HT-29 (cell line): ENCODE measurements at regions not wholly inside any gene's neighbourhood (a gene's known extent, or its start where the extent isn't known, plus 50 kb on each side); places are given as distances from the start of the nearest gene placed in this dataset.

Experiments used
- DNase-seq: peaks from one replicate; pipeline ENCODE4 v3.0.0-alpha.2; 2015; ENCODE audit warnings: low spot score

DNA sequence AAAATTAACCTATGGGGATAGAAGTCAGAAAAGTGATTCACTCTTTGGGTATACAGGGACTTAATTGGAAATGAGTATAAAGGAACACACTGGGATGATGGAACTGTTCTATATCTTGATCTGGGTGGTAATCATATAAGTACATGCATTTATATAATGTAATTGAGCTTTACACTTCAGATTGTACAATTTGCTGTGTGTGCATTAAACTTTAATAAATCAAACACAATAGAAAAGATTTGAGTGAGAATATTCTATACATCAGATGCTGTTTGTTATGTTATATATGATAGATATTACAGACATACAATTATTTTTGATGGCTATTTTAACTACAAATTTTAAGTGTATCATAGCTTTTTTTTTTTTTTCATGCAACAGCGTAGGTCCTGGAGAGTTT lies 860.2 kb upstream of the ARPP21 start:
- no peak for DNase-seq

DNA sequence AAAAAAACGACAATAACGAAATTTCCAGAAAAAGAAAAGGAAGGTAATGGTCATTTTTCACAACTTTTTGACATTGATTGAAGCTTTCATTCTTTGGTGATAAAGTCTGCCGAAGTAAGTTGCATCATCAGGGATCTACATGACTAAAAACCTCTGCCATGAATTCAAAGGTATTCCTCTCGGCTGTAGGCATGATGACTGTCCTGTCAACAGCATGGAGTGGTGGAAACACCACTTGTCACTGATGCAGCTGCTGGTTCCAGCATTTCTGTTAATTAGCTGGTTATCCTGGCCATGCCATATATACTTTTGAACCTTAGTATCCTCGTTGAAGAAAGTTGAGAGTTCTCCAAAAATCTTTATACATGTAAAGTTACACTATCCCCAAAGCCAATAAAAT lies 859.0 kb upstream of the ARPP21 start:
- DNase-seq = no peak

GRCh38 chr3:34780973-34781372 lies 858.4 kb upstream of the ARPP21 start:
- no peak for DNase-seq

- no peak for DNase-seq
Observed at GRCh38 chr3:34782871-34783270, 856.5 kb upstream of the ARPP21 start.

DNA sequence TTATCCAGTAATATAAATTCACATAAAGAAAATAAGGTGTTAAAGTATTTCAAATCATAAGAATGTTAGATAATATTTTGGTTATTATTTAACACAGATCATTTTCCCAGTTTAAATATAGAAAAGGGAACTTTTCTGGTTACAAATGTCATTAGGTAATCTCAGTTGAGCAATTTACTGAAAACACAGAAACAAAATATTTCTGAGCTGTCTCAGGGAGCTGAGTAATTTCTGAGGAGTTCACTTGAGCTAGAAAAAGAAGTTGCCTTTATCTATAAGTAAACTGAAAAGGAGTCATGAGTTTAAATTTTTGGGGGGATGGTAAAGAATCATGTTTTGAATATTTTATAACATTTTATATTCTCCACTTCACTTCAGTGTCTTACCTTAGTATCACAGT lies 855.4 kb upstream of the ARPP21 start:
- no peak for DNase-seq

DNA sequence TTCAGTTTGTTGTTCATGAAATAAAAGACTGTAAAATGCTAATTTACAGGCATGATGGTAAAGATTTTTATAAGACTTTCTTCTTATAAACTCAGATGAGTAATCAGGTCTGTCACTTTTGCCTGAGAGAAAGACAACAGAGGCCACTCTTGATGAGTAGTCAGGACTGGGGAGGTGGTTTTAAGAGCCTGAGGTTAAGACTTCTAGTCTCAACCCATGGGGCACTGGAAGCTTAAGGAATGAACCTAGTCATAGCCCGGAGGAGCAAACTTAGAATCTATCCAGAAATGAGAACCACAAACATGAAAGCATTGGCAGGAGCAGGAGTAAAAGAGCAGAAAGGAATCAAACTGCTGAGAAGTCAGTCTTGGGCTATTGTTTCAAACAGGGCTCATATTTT lies 846.3 kb upstream of the ARPP21 start:
- no peak for DNase-seq

DNA sequence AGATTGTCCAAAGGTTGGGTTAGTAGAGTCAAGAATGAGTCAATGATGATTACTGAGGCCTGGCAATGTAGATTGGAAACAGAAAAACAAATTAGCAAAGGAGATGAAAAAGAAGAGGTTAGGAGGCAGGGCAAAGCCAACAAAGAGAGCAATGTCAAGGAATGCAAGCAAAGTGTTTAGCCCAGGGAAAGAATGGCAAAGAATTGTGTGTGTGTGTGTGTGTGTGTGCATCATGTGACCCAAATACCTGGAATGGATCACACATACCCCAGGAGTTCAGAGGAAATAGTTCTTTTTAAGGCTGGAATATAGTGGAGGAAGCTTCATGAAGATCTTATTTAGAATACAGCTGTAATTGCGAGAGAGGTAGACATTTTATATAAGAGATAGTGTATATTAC lies 831.7 kb upstream of the ARPP21 start:
- no peak for DNase-seq

DNA sequence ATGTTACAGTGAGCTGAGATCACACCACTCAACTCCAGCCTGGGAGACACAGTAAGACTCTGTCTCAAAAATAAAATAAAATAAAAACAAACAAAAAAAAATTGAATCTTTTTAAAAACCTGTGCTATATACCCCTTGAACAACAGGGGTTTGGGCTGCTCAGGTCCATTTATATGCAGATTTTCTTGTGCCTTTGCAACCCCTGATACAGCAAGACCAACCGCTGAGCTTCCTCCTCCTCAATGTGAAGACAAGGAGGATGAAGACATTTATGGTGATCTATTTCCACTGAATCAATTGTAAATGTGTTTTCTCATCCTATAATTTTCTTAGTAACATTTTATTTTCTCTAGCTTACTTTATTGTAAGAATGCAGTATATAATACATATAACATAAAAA lies 831.0 kb upstream of the ARPP21 start:
- DNase-seq = no peak

GRCh38 chr3:34828847-34829246 lies 810.5 kb upstream of the ARPP21 start:
- DNase-seq = no peak

- no peak for DNase-seq
Observed at GRCh38 chr3:34832865-34833508, 806.3 kb upstream of the ARPP21 start.

- DNase-seq = no peak
Observed at GRCh38 chr3:34837848-34838741, 801.2 kb upstream of the ARPP21 start.

- DNase-seq = no peak
Observed at GRCh38 chr3:34842706-34843480, 796.4 kb upstream of the ARPP21 start.

DNA sequence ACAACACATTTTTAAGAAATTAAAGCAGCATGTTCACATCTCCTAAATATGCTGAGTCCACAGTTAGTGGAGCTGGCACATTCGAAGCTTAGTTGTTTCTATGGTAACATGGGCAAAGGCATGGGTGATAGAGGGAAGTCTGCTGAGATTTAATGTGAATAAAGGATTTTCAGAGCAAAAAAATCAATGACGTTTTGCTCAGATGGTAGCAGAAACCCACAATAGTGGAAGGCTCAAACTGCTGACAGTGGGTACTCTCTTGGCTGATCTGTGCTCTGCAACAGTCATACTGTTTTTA lies 795.1 kb upstream of the ARPP21 start:
- no peak for DNase-seq

- DNase-seq = no peak
Observed at GRCh38 chr3:34851137-34851536, 788.2 kb upstream of the ARPP21 start.

DNA sequence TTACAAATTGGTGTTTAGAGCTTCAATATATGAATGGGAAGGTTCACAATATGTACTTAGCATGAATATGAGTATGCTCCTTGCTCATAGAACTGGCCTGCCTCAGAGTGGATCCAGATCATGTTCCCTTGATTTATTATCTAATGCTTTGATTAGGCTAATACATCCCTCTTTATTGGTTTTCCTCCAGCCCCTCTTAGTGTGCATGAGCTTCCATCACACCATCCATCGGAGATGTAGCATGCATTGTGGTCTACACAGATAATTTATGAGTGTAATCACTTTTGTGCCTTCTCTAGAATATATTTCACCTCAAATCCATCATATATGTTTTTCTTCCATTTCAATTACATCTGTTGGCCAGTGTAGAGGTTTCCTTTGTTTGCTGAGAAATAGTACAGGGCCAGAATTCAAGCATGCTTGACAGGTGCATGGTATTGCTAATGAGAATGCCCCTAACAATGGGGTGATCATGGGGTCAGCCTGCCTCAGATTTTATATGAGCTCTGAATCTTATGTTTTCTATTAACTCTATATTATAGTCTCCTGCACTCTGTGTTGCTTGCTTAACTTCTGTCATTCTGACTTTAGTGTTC lies 786.4 kb upstream of the ARPP21 start:
- no peak for DNase-seq

DNA sequence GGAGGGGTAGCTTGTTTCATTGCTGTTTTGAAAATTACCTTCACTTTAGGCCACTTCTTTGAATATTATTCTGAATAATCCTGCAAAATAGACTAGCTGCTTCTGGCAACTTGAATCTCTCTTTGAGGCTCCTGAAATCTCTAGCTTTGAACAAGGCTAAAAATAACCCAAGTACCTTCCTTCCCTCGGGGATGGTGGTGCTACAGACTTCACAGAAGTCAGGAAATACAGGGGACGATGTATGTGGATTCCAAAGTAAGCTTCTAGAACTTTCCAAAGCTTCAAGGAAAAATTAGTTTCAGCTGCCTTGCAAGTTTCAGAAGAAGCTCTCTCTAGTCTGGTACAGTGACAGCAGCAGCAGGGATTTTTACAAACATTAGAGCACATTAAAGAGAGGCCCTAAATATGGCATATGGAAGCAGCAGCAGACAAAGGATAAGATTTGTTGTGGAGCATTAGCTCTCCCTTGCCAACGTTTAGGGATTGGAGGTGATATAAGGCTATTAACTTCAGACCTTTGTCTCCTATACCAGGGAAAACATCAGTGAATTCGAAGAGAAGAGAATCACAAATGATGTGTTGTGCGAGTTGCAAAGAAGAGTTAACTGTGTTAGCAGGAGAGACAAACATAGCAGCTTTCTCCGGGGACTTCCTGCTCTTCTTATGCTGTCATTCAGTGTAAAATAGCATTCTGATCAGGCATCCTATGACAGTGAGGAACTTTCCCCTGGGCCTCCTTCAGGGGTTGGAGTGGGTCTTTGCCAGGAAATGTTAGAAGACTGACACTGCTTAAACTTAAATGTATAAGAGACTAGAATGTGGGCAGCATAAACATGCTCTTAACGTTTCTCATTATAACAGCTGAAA lies 783.0 kb upstream of the ARPP21 start:
- no peak for DNase-seq

DNA sequence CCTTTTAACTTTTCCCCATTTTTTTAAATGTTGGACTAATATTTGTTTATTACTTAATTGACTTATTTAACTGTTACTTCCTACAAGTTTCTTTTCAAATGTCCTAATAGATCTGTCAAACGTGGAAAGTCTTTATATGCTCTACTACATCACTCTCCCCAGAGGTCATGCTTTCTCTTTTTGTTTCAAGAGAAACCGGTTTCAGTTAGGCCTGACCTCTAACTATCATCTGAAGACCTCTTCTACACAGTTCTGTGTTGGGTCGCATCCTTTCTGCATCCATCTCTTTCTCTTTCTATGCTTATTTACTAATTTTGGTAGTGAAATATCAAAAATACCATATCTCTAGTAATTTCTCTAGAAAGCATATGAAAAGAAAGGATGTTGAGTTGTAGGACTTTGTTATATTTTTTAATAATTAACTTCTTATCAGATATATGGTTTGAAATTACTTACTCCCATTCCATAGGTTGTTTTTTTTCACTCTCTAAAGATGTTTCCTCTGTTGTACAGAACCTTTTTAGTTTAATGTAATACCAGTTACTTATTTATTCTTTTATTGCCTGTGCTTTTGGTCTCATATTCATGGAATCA lies 781.2 kb upstream of the ARPP21 start:
- DNase-seq = no peak

- DNase-seq = no peak
Observed at GRCh38 chr3:34859746-34860145, 779.6 kb upstream of the ARPP21 start.

DNA sequence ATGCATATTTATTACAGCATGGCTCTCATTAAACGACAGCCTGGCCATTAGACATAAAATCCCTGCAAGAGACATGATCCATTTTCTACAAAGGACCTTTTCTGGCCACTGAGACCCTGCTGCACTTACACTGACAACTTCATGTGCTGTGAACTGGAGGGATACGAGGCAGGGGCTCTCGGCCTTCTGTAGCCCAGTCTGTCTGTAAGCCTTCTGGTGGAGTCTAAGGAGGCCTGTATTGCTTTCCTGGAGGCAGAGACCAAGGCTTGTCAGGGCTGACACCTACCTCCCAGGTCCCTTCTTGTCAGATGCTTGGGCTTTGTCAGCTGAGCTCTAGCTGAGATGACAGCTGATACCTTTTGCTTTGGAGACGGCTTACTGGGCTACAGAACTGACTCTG lies 776.9 kb upstream of the ARPP21 start:
- no peak for DNase-seq

GRCh38 chr3:34863485-34863884 lies 775.8 kb upstream of the ARPP21 start:
- no peak for DNase-seq

DNA sequence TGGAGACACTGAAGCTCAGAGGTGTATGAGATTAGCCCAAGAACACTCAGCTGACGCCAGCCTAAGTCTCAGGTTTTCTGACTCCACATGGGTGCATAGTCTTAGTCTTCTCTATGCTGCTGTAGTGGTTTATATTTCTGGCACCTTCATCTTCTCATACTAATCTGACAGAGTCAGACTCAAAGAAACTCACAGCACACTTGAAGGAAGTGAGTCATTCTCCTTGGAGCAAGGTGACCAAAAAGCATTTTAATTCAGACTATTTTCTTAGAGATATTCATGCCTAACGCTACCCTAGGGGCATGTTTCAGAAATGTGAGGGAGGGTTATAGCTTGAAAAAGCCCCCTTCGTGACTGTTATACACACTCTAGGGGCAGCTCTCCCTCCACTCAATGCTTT lies 775.3 kb upstream of the ARPP21 start:
- no peak for DNase-seq
